Testis (tissue), 2 donors: ENCODE measurements at regions not wholly inside any gene's neighbourhood (a gene's known extent, or its start where the extent isn't known, plus 50 kb on each side); places are given as distances from the start of the nearest gene placed in this dataset.

Experiments
- CTCF ChIP-seq, 3 experiments: fragments of 450-650 bp in 2 of 3; fragments of 200-600 bp in 1 of 3; sonication (generic) in 1 of 3; IDR thresholded peaks; one replicate each; pipeline ENCODE4 v1.5.1; 2016 to 2019; ENCODE audit warnings: antibody characterized with exemption in 3 of 3, mild to moderate bottlenecking in 2 of 3, moderate library complexity in 1 of 3
- POLR2A ChIP-seq: fragments of 450-650 bp; IDR thresholded peaks from one replicate; pipeline ENCODE4 v1.6.1; 2017; ENCODE audit warnings: antibody characterized with exemption, mild to moderate bottlenecking, moderate library complexity

- TF ChIP-seq CTCF (IDR thresholded peaks at IDR 0.05) (no peak), POLR2A (no peak)
These were observed 98.4 kb upstream of the KAZN start for GRCh38 chr1:14500041-14500440.
